ENCODE measurements at regions not wholly inside any gene's neighbourhood (a gene's known extent, or its start where the extent isn't known, plus 50 kb on each side); places are given as distances from the start of the nearest gene placed in this dataset.

DNA sequence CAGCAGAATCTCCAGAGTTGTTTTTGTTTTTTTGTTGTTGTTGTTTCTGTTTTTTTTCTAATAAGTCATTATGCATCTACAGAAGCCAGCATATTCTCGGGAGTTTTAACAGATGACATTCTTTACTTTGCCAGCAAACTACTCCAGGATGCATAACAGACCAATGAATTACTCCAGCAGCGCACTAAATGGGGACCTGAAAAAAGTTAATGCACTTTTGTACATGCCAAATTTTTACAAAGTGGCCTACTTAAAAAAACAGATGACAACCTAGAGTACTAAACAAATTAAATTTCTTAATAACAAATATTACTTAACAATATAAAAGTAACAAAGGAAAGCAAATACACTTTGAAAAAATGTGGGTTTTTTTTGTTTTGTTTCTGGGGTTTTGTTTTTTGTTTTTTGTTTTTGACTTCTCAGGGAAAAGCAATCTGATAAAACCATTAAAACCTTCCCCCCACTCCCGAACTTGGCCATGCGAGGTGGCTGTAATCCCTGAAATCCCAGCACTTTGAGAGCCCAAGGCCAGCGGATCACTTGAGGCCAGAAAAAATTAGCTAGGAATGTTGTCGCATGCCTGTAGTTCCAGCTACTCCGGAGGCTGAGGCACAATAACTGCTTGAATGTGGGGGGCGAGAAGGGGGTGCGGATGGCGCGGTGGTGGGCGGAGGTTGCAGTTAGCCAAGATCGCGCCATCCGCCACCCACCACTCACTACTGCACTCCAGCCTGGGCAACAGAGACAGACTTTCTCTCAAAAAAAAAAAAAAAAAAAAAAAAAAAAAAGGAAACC is 352.4 kb downstream of the CETN3 start:
- TF ChIP-seq, protein P1, sequence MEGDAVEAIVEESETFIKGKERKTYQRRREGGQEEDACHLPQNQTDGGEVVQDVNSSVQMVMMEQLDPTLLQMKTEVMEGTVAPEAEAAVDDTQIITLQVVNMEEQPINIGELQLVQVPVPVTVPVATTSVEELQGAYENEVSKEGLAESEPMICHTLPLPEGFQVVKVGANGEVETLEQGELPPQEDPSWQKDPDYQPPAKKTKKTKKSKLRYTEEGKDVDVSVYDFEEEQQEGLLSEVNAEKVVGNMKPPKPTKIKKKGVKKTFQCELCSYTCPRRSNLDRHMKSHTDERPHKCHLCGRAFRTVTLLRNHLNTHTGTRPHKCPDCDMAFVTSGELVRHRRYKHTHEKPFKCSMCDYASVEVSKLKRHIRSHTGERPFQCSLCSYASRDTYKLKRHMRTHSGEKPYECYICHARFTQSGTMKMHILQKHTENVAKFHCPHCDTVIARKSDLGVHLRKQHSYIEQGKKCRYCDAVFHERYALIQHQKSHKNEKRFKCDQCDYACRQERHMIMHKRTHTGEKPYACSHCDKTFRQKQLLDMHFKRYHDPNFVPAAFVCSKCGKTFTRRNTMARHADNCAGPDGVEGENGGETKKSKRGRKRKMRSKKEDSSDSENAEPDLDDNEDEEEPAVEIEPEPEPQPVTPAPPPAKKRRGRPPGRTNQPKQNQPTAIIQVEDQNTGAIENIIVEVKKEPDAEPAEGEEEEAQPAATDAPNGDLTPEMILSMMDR (conservative IDR thresholded peaks at IDR 0.05; ENCODE audit: low read depth, low read length): no peak
- TF ChIP-seq EZH2 (IDR thresholded peaks at IDR 0.05; ENCODE audit: low read length, unreplicated experiment) (no peak), EZH2phosphoT487 (IDR thresholded peaks at IDR 0.05; ENCODE audit: borderline replicate concordance, low read length) (no peak)

Data from PC-3 (cell line).